Renal cortex interstitium (tissue), 11 donors: ENCODE measurements at regions not wholly inside any gene's neighbourhood (a gene's known extent, or its start where the extent isn't known, plus 50 kb on each side); places are given as distances from the start of the nearest gene placed in this dataset.

ENCODE experiments used
- DNase-seq, 11 donors: peaks; one replicate each; pipeline ENCODE4 v3.0.0-alpha.2; 2013; ENCODE audit warnings: low read depth in 9 of 11, low spot score in 4 of 11; ENCODE audit errors: extremely low read depth in 1 of 11

DNA sequence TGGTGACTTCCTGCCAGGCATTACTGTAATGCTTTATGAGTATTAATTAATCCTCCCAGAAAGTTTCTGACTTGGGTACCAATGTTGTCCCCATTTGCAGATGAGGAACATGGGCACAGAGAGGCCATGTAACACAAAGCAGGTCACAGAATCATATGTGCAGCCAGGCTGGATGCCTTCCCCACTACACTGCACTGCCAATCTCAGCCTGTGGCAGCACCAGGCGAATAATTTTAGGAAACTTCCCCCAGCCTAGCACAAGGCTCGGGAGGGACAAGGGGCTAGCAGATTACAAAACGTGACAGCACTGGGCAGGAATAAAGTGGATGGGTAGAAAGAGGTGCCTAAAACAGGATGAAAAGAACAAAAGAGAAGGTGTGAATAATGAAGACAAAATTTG, 331.7 kb upstream of the PROX1 start:
- no peak for DNase-seq

GRCh38 chr1:213656503-213656902, 331.3 kb upstream of the PROX1 start:
- no peak for DNase-seq

DNA sequence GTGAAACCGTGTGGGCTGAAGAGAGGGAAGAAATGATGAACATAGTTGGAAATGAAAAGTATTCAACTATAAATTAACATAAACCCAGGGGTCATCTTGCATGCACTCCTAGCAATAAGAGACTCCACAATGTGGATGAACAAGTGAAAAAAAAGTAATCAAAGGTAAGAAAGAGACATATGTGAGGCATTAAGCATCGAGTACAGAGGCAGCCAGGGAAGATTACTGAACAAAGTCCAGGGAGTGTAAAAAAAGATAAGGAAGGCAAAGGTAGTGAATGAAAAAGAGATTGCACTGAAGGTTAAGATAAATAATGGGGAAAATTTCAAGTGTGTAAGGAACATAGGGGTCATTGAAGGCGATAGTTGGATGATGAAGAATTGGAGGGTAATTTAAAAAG, 330.8 kb upstream of the PROX1 start:
- no peak for DNase-seq

DNA sequence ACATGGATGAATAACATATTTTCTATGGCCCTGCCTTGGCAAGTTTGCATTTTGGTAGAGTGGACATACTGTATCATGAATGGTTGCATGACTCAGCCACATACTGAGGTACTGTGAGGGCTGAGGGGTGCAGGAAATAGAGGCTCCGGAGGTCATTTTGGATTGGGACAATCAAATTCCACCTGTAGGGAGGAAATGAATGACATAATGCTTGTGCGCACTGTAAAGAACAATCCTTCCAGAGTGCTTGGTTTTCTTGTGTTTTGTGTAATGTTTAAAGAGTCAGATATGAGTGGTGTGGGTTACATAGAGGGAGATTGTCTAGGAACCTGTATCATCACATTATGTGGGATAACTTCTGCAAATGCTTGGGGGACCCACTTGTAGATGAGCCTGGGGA, 329.9 kb upstream of the PROX1 start:
- DNase-seq, result no peak

DNA sequence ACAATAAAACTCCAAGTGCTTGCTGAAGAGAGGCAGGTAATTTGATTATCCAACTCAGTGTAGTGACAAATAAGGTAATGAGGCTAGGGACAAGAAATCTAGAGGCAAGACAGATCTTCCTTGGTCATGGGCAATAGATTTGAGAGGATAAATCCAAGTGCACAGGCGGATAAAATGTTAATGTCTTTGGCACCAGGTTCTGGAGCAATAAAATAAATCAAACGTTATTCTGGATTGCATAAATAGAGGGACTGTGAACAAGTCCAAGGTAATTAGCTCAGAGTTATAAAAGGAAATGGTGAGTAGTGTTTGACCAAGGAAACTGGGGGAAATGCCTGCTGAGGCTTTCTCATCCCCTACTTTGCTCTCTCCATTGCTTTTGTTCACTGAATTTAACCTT, 329.3 kb upstream of the PROX1 start:
- DNase-seq, result peak in 3 of 11 donors; percentile 1 to 26 (median 17)

- DNase-seq, result no peak
These were observed 327.9 kb upstream of the PROX1 start for GRCh38 chr1:213659580-213660547.

GRCh38 chr1:213661302-213661701, 326.5 kb upstream of the PROX1 start:
- no peak for DNase-seq

- no peak for DNase-seq
These were observed 321.7 kb upstream of the PROX1 start for GRCh38 chr1:213666113-213666512.

DNA sequence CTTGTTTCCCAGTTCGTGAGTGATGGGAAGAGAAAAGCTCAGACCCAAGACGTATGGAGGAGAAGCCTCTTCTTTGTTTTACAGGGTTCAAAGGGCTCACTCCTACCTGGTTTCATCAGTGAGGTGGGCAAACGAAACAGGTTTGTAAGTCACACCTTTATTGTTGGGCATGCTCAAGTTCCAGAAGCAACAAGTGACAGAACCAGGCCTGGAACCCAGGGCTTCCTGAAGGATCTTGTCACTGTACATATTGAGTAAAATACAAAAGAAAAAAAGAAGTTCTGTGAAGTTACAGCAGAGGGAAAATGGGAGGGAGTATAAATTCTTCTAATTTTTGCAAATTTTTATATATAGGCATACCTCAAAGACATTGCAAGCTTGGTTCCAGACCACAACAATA, 320.9 kb upstream of the PROX1 start:
- DNase-seq, result no peak

- no peak for DNase-seq
These were observed 318.3 kb upstream of the PROX1 start for GRCh38 chr1:213669512-213669911.

DNA sequence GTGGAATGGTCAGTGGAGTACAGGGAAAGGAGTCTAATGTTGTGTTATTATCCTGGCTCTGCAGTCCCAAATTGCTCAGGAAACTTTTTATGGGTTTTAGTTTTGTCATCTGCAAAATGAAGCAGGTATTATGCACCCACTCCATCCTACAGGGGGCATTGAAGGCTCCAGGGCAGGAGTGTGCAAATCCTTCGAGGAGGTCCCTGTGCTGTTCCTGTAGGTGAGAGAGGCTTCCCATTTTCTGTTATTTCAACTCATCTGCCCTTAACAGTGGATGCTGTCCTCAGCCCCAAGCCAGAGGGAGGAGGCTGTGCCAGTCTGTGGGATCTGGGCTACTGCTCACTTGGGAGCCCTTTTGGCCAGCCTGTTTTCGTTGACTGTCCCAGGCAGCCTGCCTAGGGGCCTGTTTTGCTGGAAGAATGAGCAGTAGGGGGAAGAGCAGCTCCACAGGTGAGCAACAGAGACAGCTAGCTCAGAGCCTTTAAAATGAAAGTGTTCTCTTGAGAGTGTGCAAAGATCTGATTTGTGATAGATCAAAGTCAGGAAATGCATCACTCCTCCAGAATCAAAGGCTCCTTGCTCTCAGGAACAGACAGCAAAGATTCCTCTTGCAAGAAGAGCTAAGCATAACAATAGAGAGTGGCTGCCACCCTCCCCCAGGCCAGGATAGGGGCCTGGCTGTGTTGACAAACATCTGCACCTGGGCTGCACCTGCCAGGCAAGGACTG, 317.6 kb upstream of the PROX1 start:
- DNase-seq, result no peak

- no peak for DNase-seq
These were observed 317.1 kb upstream of the PROX1 start for GRCh38 chr1:213670692-213671023.

DNA sequence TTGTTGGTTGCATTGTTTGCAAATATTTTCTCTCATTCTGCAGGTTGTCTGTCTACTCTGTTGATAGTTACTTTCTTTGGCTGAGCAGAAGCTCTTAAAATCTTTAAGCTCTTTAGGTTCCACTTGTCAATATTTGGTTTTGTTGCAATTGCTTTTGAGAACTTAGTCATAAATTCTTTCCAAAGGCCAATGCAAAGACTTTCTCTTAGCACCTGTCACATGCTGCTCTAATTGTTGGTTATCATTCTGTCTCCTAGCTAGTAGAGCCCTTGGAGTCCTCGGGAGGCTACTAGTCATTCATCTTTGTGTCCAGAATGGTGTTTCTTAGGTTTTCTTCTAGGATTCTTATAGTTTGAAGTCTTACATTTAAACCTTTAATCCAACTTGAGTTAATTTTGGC, 312.7 kb upstream of the PROX1 start:
- no peak for DNase-seq

GRCh38 chr1:213676736-213677135, 311.0 kb upstream of the PROX1 start:
- no peak for DNase-seq

- DNase-seq, result no peak
These were observed 309.4 kb upstream of the PROX1 start for GRCh38 chr1:213678348-213678747.

GRCh38 chr1:213678753-213679152, 309.0 kb upstream of the PROX1 start:
- DNase-seq, result no peak

- no peak for DNase-seq
These were observed 308.6 kb upstream of the PROX1 start for GRCh38 chr1:213679153-213679552.

GRCh38 chr1:213680677-213681325, 307.0 kb upstream of the PROX1 start:
- DNase-seq, result no peak

- DNase-seq, result no peak
These were observed 305.9 kb upstream of the PROX1 start for GRCh38 chr1:213681788-213682340.

GRCh38 chr1:213683529-213683928, 304.2 kb upstream of the PROX1 start:
- DNase-seq, result no peak
